ENCODE measurements at regions not wholly inside any gene's neighbourhood (a gene's known extent, or its start where the extent isn't known, plus 50 kb on each side); places are given as distances from the start of the nearest gene placed in this dataset.

DNA sequence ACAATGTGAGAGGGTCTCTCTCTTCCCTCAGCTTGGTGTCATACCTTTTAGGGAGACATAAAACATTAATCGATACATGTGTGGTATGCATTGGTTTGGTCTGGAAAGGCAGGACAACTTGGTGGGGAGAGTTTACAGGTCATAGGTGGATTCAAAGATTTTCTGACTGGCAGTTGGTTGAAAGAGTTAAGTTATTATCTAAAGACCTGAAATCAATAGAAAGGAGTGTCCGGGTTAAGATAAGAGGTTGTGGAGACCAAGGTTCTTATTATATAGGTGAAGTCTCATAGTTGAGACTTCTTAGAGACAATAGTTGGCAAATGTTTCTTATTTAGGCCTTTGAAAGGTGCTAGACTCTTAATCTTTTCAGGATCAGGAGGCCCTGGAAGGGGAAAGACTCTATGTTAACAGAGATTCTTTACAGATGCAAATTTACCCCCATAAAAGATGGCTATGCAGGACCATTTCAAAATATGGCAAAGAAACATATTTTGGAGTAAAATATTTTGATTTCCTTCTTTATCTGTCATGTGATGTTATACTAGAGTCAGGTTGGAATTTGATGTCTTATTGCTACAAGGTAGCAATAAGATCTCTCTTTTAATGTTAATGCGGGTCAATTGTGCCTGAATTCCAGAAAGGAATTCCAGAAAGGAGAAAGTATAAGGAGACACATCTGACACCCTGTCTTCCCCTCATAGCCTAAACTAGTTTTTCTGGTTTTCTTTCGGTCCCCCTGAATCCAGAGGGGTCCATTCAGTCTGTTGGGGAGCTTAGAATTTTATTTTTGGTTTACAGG, 59.2 kb upstream of the RCBTB2 start:
- Histone ChIP-seq H3K27ac (no peak overlapping the region), H3K9me3 (no peaks in the 10 kb centered on the region), H3K27me3 (no peaks in the 10 kb centered on the region), H3K36me3 (no peaks in the 10 kb centered on the region), H3K4me3 (no peak overlapping the region), H3K4me1 (no peaks in the 10 kb centered on the region)
- intact Hi-C loops (cut with DNase I): no loop called here
- TF ChIP-seq, protein P1, sequence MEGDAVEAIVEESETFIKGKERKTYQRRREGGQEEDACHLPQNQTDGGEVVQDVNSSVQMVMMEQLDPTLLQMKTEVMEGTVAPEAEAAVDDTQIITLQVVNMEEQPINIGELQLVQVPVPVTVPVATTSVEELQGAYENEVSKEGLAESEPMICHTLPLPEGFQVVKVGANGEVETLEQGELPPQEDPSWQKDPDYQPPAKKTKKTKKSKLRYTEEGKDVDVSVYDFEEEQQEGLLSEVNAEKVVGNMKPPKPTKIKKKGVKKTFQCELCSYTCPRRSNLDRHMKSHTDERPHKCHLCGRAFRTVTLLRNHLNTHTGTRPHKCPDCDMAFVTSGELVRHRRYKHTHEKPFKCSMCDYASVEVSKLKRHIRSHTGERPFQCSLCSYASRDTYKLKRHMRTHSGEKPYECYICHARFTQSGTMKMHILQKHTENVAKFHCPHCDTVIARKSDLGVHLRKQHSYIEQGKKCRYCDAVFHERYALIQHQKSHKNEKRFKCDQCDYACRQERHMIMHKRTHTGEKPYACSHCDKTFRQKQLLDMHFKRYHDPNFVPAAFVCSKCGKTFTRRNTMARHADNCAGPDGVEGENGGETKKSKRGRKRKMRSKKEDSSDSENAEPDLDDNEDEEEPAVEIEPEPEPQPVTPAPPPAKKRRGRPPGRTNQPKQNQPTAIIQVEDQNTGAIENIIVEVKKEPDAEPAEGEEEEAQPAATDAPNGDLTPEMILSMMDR (IDR thresholded peaks at IDR 0.05): no peak
- no peak for DNase-seq (ENCODE audit: low spot score in 2 of 2)

DNA sequence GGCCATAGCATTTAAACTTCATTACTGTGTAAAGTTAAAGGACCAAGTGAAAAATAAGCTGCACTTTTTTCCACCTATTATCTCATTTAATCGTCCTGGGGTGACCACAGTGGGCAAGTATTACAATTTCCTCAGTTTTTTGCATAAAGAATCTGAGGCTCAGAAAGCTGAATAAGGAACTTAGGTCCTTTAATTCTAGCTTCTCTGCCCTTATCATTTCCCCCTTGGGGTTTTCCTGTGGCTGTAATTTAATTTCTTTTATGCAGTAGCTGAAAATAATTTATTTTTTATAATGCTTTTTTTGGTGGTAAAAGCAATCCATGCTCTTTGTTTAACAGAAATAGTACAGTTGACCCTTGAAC, 59.8 kb upstream of the RCBTB2 start:
- TF ChIP-seq, protein P1 (IDR thresholded peaks at IDR 0.05): no peak
- Histone ChIP-seq H3K36me3 (no peaks in the 10 kb centered on the region), H3K4me3 (no peak overlapping the region), H3K27ac (no peak overlapping the region), H3K9me3 (no peaks in the 10 kb centered on the region), H3K27me3 (no peaks in the 10 kb centered on the region), H3K4me1 (no peaks in the 10 kb centered on the region)
- DNase-seq (ENCODE audit: low spot score in 2 of 2): no peak
- intact Hi-C loops (cut with DNase I): no loop called here

DNA sequence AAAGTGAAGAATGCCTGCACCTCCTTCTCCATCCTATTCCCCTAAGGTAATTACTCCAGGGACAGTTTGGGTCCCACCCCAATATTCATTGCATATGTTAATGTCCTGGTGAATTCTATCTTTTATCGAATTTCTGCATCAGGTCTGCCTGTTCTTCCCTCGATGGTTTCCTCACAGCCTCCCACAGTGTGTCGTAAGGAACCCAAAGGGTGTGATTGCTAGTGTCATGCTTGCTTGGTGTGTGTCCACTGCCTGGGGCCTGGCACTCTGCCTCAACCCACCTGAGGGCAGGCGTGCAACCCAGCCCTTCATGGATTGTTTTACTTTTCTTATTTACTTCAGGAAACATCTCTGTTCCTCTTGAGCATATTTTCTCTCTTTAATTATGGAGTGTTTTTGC, 60.2 kb upstream of the CYSLTR2 start:
- intact Hi-C loops (cut with DNase I): no loop called here
- H3K4me1 ChIP-seq: no peaks in the 10 kb centered on the region
- H3K27ac ChIP-seq: no peak overlapping the region
- H3K36me3 ChIP-seq: no peaks in the 10 kb centered on the region
- TF ChIP-seq, protein P1 (IDR thresholded peaks at IDR 0.05): no peak
- no peak overlapping the region for H3K4me3 ChIP-seq
- H3K9me3 ChIP-seq: no peaks in the 10 kb centered on the region
- no peaks in the 10 kb centered on the region for H3K27me3 ChIP-seq
- DNase-seq (ENCODE audit: low spot score in 2 of 2): no peak

DNA sequence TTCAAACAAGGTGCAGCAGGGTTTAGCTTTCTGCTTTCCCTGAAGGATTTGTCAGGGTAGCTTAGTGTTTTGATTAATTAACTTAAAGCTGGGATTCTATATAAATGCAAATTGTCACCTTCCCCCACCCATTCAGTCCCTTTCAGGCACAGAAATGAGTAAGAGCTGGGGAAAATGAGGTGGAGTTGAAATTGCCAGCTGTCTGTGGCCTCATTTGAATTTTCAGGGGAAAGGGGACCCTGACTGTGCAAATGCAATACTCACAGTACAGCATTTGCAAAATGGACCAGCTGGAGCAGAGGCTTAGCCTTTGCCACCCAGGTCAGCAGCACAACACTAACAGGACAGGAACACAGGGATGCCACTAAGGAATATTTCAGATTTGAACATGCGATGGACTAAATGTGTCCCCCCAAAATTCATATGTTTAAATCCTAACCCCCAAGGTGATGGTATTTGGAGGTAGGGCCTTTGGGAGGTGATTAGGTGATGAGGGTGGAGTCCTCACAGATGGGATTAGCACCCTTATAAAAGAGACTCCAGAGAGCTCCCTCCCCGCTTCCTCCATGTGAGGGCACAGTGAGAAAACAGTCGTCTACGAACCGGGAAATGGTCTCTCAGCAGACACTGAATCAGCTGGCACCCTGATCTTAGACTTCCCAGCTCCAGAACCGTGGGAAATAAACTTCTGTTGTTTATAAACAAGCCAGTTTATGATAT, 59.5 kb upstream of the CYSLTR2 start:
- TF ChIP-seq, protein P1 (IDR thresholded peaks at IDR 0.05): no peak
- Histone ChIP-seq H3K27ac (no peak overlapping the region), H3K4me1 (no peaks in the 10 kb centered on the region), H3K9me3 (no peaks in the 10 kb centered on the region), H3K4me3 (no peak overlapping the region), H3K36me3 (no peaks in the 10 kb centered on the region), H3K27me3 (no peaks in the 10 kb centered on the region)
- DNase-seq (ENCODE audit: low spot score in 2 of 2): no peak
- intact Hi-C loops (cut with DNase I): no loop called here

DNA sequence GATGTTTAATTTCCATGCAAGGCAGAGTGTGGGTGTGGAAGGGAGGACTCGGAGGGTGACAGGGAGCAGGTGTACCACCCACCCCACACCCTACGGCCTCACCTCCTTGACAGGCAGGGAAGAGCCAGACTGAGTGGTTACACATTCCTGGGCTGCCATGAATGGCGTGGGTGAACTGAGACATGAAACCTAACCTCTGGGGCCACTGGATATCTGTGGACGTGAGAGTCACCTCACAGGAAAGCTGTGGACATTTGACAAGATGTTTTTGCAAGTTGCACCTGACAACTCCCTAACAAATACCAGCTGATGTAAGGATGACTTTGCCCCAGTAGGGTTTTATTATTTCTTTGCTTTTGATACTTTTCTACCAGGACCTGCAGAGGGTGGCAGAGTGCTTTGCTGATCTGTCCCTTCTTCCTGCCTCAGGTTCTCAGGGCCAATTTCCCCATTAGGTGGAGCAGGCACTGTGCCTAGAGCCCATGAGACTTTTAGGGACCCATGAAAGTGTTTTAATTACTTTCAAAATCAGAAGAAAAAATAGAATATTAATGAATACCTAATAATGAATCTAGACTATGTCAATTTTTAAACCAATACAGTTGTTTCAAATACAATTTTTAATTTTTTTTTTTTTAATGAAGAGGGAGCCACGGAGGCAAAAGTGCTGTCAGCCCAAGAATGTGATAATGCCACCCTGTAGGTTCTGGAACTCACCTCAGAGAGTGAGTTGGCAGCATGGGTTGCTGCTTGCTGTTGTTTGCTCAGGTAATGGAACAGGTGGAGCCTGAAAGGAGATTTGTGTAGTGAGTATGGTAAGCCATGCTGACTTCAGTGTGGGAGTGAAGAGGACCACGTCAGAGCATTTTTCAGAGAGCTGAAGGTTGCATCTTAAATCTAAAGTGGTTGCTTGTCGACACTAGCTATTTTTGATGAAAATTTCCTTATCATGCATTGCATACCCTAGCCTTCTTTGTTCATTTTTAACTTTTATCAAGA, 58.0 kb upstream of the CYSLTR2 start:
- Histone ChIP-seq H3K4me1 (no peaks in the 10 kb centered on the region), H3K36me3 (no peaks in the 10 kb centered on the region), H3K9me3 (no peaks in the 10 kb centered on the region), H3K4me3 (no peak overlapping the region), H3K27me3 (no peaks in the 10 kb centered on the region), H3K27ac (no peak overlapping the region)
- TF ChIP-seq, protein P1 (IDR thresholded peaks at IDR 0.05): peak; percentile 31 to 64 (median 47)
- no peak for DNase-seq (ENCODE audit: low spot score in 2 of 2)
- intact Hi-C loops (cut with DNase I): loop anchor here (5.0 kb wide), 2 partner anchors 172 to 687 kb away; no protein-coding TSS in a partner anchor

Measured in ascending aorta (tissue), 2 donors.